Adrenal gland (tissue), 9 donors: ENCODE measurements at regions not wholly inside any gene's neighbourhood (a gene's known extent, or its start where the extent isn't known, plus 50 kb on each side); places are given as distances from the start of the nearest gene placed in this dataset.
"Not testable (repeated sequence)": the region's sequence is repeated elsewhere in the genome, so short reads cannot be mapped to it uniquely, and the experiment has no call there.

Experiments
- DNase-seq, 7 donors: peaks; one replicate each; pipeline ENCODE4 v3.0.0-alpha.2; 2019 to 2020
- H3K27ac ChIP-seq, 5 donors: fragments of 200-600 bp; sonication (generic) in 4 of 5; 1 replicate in 3 of 5; 2 replicates in 2 of 5; pipeline versions ENCODE4 v1.5.1 to v1.8.0; 2016 to 2020; ENCODE audit warnings: mild to moderate bottlenecking in 1 of 5
- H3K27me3 ChIP-seq: fragments of 200-600 bp; 2 replicates; pipeline ENCODE4 v1.8.0; 2021
- H3K36me3 ChIP-seq, 2 donors: fragments of 200-600 bp; replicated peaks in 1 of 2; 1 replicate in 1 of 2; 2 replicates in 1 of 2; pipeline versions ENCODE4 v1.5.1 to v1.8.0; 2018 to 2022
- H3K4me1 ChIP-seq, 2 donors: fragments of 200-600 bp; replicated peaks in 1 of 2; 1 replicate in 1 of 2; 2 replicates in 1 of 2; pipeline versions ENCODE4 v1.5.1 to v1.8.0; 2018 to 2021
- H3K4me3 ChIP-seq, 4 donors: fragments of 200-600 bp; sonication (generic) in 3 of 4; one replicate each; pipeline ENCODE4 v1.5.1; 2016 to 2018
- H3K9me3 ChIP-seq, 3 donors: fragments of 200-600 bp; sonication (generic) in 1 of 3; replicated peaks in 1 of 3; 1 replicate in 2 of 3; 2 replicates in 1 of 3; pipeline versions ENCODE4 v1.5.1 to v1.8.0; 2016 to 2021
- POLR2A ChIP-seq, 2 donors: fragments of 450-650 bp; IDR thresholded peaks; one replicate each; pipeline ENCODE4 v1.6.1; 2017; ENCODE audit warnings: antibody characterized with exemption in 2 of 2, mild to moderate bottlenecking in 2 of 2, moderate library complexity in 1 of 2
- WGBS, 4 donors: extraction: QIAGEN DNeasy Blood & Tissue Kit in 2 of 4; methylation state at CpG; one replicate each; pipeline versions ENCODE4 v1.1.5 to v1.1.7; 2013 to 2017; 5-methylcytosine and 5-hydroxymethylcytosine counted together
- intact Hi-C, 2 donors: fragments of 100-400 bp; cut with DNase I; formaldehyde crosslinking; loops; one replicate each; pipeline versions ENCODE4 v1.14.1 to v1.15.0; 2022 to 2023
- TF ChIP-seq, protein P1 (sequence below), 6 experiments: fragments of 450-650 bp in 4 of 6; fragments of 200-600 bp in 2 of 6; sonication (generic) in 1 of 6; IDR thresholded peaks; 1 replicate in 5 of 6; 2 replicates in 1 of 6; pipeline versions ENCODE4 v1.5.1 to v1.8.0; 2016 to 2021; ENCODE audit warnings: antibody characterized with exemption in 6 of 6, mild to moderate bottlenecking in 2 of 6, moderate library complexity in 1 of 6
- donor health status: healthy with polysubstance abuse.
- donor health status: Bipolar disorder and iron deficiency.
- donor health status: DM: yes; HTN: yes; CAD: no.
- donor health status: DM: no; HTN: no; CAD: no.
- donor health status: DM: no; HTN: no; CAD: no.

DNA sequence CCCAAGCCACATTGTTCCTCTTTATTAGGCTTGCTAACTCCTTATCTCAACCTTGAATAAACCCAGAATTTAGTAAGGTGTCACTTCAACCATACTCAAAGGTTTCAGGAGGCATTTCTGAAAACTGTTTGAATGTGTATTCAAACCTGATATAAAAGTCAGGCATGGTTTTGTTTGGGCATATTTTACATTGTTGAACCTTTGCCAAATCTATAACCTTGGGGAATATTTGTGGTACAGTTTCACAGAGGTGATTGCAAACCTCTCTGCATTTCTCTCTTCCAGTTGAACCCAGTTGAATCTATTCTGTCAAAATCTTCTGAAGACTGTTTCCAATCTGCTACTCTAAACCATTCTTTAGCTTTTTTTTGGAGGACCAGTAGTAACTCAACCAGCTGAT, 409.0 kb downstream of the TECRL start:
- no peak overlapping the region for H3K4me3 ChIP-seq
- no peaks in the 10 kb centered on the region for H3K36me3 ChIP-seq
- H3K27me3 ChIP-seq = no peaks in the 10 kb centered on the region
- TF ChIP-seq, protein P1, sequence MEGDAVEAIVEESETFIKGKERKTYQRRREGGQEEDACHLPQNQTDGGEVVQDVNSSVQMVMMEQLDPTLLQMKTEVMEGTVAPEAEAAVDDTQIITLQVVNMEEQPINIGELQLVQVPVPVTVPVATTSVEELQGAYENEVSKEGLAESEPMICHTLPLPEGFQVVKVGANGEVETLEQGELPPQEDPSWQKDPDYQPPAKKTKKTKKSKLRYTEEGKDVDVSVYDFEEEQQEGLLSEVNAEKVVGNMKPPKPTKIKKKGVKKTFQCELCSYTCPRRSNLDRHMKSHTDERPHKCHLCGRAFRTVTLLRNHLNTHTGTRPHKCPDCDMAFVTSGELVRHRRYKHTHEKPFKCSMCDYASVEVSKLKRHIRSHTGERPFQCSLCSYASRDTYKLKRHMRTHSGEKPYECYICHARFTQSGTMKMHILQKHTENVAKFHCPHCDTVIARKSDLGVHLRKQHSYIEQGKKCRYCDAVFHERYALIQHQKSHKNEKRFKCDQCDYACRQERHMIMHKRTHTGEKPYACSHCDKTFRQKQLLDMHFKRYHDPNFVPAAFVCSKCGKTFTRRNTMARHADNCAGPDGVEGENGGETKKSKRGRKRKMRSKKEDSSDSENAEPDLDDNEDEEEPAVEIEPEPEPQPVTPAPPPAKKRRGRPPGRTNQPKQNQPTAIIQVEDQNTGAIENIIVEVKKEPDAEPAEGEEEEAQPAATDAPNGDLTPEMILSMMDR (IDR thresholded peaks at IDR 0.05) = no peak
- no peak for TF ChIP-seq POLR2A (IDR thresholded peaks at IDR 0.05)
- no peak overlapping the region for H3K27ac ChIP-seq
- H3K4me1 ChIP-seq = no peaks in the 10 kb centered on the region
- DNase-seq = no peak
- H3K9me3 ChIP-seq = no peaks in the 10 kb centered on the region
- intact Hi-C loops = no loop called here

DNA sequence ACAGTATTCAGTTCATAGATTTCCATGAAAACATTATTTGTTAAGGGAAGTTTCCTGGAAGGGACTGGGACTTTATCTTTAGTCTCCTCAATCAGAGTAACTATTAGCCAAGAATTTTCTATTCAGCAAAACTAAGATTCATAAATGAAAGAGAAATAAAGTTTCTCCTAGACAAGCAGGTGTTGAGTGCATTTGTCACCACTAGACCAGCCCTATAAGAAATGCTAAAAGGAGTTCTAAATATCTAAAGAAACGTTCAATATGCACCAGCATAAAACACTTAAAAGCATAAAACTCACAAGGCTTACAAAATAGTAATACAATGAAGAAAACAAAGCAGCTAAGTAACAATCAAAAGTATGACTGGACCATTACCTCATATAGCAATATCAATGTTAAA, 423.0 kb downstream of the TECRL start:
- 41 to 68% (median 44%) methylated on average over 1 of the region's 1 CpG for WGBS, 4 donors
- TF ChIP-seq, protein P1 (IDR thresholded peaks at IDR 0.05) = no peak
- TF ChIP-seq POLR2A (IDR thresholded peaks at IDR 0.05) = no peak
- DNase-seq = no peak
- Histone ChIP-seq H3K36me3 (no peaks in the 10 kb centered on the region), H3K9me3 (no peaks in the 10 kb centered on the region), H3K4me3 (no peak overlapping the region), H3K4me1 (no peaks in the 10 kb centered on the region), H3K27me3 (no peaks in the 10 kb centered on the region), H3K27ac (no peak overlapping the region)
- intact Hi-C loops = no loop called here

DNA sequence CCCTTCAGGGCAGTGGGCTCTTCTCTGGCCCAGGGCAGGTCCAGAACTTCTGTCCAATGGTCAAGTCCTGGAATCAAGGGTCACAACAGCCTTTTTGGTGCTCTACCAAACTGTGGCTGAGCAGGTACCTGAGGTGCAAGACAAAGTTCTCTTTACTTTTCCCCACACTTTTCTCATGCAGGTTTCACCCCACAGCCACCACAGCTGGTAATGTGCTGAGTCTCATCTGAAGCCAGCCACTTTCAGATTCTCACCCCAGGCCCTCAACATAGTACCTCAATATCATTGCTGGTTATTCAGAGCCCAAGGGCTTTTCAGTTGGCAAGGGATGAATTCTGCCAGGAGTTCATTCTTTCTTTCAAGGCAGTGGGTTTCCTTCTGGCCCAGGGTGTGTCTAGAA, 426.0 kb downstream of the TECRL start:
- Histone ChIP-seq H3K27ac (no peak overlapping the region), H3K36me3 (no peaks in the 10 kb centered on the region), H3K9me3 (no peaks in the 10 kb centered on the region), H3K27me3 (no peaks in the 10 kb centered on the region), H3K4me1 (no peaks in the 10 kb centered on the region), H3K4me3 (no peak overlapping the region)
- intact Hi-C loops = no loop called here
- no peak for TF ChIP-seq POLR2A (IDR thresholded peaks at IDR 0.05)
- TF ChIP-seq, protein P1 (IDR thresholded peaks at IDR 0.05) = no peak
- no peak for DNase-seq

DNA sequence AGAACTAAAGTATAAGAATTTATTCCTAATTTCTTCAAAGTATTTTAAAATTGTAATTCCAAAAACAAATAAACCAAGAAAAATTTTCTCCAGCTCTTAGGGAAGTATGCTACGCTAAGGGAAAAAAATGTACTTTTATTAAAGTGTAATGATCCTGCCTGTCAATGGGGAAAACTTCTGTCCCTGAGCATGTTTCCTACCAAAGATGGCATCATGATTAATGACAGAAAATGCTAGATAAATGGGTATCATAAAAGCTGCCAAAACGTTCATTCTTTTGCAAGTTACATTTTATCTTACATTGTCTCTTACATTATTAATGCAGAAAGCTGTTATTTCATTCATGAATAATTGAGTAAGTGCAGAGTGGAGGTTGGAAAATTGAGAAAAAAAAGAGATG, 443.4 kb downstream of the TECRL start:
- no peaks in the 10 kb centered on the region for H3K9me3 ChIP-seq
- H3K27me3 ChIP-seq = no peaks in the 10 kb centered on the region
- H3K36me3 ChIP-seq = no peaks in the 10 kb centered on the region
- no peak overlapping the region for H3K4me3 ChIP-seq
- H3K4me1 ChIP-seq = no peaks in the 10 kb centered on the region
- no peak overlapping the region for H3K27ac ChIP-seq
- intact Hi-C loops = no loop called here
- no peak for TF ChIP-seq POLR2A (IDR thresholded peaks at IDR 0.05)
- TF ChIP-seq, protein P1 (IDR thresholded peaks at IDR 0.05) = no peak
- WGBS, 4 donors = 45 to 49% (median 48%) methylated on average over 2 of the region's 2 CpGs
- no peak for DNase-seq

DNA sequence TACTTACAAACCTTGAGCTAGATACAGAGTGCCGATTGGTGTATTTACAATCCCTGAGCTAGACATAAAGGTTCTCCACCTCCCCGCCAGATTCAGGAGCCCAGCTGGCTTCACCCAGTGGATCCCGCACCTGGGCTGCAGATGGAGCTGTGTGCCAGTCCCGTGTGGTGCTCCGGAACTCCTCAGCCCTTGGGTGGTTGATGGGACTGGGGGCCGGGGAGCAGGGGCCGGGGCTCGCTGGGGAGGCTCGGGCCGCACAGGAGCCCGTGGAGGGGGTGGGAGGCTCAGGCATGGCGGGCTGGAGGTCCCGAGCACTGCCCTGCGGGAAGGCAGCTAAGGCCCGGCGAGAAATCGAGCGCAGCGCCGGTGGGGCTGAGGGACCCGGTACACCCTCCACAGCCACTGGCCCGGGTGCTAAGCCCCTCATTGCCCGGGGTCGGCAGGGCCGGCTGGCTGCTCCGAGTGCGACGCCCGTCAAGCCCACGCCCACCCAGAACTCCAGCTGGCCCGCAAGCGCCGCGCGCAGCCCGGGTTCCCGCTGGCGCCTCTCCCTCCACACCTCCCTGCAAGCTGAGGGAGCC, 466.5 kb downstream of the TECRL start:
- H3K36me3 ChIP-seq, H3K4me3 ChIP-seq, H3K27me3 ChIP-seq, H3K27ac ChIP-seq, DNase-seq, intact Hi-C loops, H3K4me1 ChIP-seq, H3K9me3 ChIP-seq: not testable (repeated sequence)
- 89 to 97% (median 90%) methylated on average over 6 to 38 of the region's 38 CpGs for WGBS, 4 donors
